Stimulated activated CD4-positive, alpha-beta T cell treated with anti-CD3 and anti-CD28 coated beads, Interleukin-15, amount 100 ng/mL, for 24 hours (primary cell): ENCODE measurements at regions not wholly inside any gene's neighbourhood (a gene's known extent, or its start where the extent isn't known, plus 50 kb on each side); places are given as distances from the start of the nearest gene placed in this dataset.
"Not testable (repeated sequence)": the region's sequence is repeated elsewhere in the genome, so short reads cannot be mapped to it uniquely, and the experiment has no call there.

Experiments
- DNase-seq: peaks from one replicate; pipeline ENCODE4 v3.0.0-alpha.2; 2020

GRCh38 chr6:88499436-88499835 is 333.3 kb upstream of the CNR1 start:
- DNase-seq, result no peak

- DNase-seq, result not testable (repeated sequence)
Measured at GRCh38 chr6:88497403-88497802, 331.3 kb upstream of the CNR1 start.

- no peak for DNase-seq
Measured at GRCh38 chr6:88494401-88495140, 328.4 kb upstream of the CNR1 start.

GRCh38 chr6:88493717-88494116 is 327.6 kb upstream of the CNR1 start:
- no peak for DNase-seq

- DNase-seq, result no peak
Measured at GRCh38 chr6:88492824-88493223, 326.7 kb upstream of the CNR1 start.

- DNase-seq, result no peak
Measured at GRCh38 chr6:88492241-88492640, 326.1 kb upstream of the CNR1 start.

GRCh38 chr6:88491266-88491880 is 325.2 kb upstream of the CNR1 start:
- DNase-seq, result no peak

- no peak for DNase-seq
Measured at GRCh38 chr6:88490908-88491264, 324.7 kb upstream of the CNR1 start.

- DNase-seq, result no peak
Measured at GRCh38 chr6:88490195-88490907, 324.2 kb upstream of the CNR1 start.

GRCh38 chr6:88483424-88483823 is 317.3 kb upstream of the CNR1 start:
- DNase-seq, result no peak

GRCh38 chr6:88482465-88482864 is 316.3 kb upstream of the CNR1 start:
- DNase-seq, result no peak

- DNase-seq, result no peak
Measured at GRCh38 chr6:88481519-88481918, 315.4 kb upstream of the CNR1 start.

- DNase-seq, result no peak
Measured at GRCh38 chr6:88480816-88481215, 314.7 kb upstream of the CNR1 start.

- DNase-seq, result no peak
Measured at GRCh38 chr6:88477413-88477812, 311.3 kb upstream of the CNR1 start.

- no peak for DNase-seq
Measured at GRCh38 chr6:88476388-88476787, 310.2 kb upstream of the CNR1 start.

GRCh38 chr6:88474720-88475119 is 308.6 kb upstream of the CNR1 start:
- DNase-seq, result no peak

- no peak for DNase-seq
Measured at GRCh38 chr6:88473589-88473988, 307.4 kb upstream of the CNR1 start.

GRCh38 chr6:88472851-88473525 is 306.8 kb upstream of the CNR1 start:
- DNase-seq, result no peak

GRCh38 chr6:88459643-88460042 is 293.5 kb upstream of the CNR1 start:
- DNase-seq, result no peak

- DNase-seq, result no peak
Measured at GRCh38 chr6:88459189-88459588, 293.0 kb upstream of the CNR1 start.

GRCh38 chr6:88458662-88459061 is 292.5 kb upstream of the CNR1 start:
- no peak for DNase-seq

- DNase-seq, result no peak
Measured at GRCh38 chr6:88456221-88456859, 290.2 kb upstream of the CNR1 start.

GRCh38 chr6:88455317-88455716 is 289.2 kb upstream of the CNR1 start:
- no peak for DNase-seq
